Iris pigment epithelial cell (primary cell): ENCODE measurements at regions not wholly inside any gene's neighbourhood (a gene's known extent, or its start where the extent isn't known, plus 50 kb on each side); places are given as distances from the start of the nearest gene placed in this dataset.
"Not testable (repeated sequence)": the region's sequence is repeated elsewhere in the genome, so short reads cannot be mapped to it uniquely, and the experiment has no call there.

Source experiments
- DNase-seq: peaks from one replicate; pipeline ENCODE4 v3.0.0-alpha.2; 2011; ENCODE audit warnings: low read depth

DNA sequence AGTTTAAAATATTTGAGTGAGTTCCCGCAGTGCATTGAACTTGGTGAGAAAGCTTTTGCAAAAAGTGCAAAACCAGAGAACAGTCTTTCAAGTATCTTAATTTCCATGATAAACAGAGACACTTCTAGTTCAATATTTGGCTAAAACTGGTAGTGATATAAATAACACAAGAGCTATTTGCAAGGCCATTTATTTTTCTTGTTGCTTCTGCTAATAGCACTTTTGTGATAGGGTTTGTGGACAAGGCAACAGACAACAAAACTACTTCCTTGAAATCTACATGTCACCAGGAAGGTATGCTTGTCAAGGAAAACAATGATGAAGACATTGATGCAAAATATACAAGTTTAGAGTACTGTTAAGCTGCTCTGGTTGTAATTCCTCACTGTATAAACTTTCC is 1225.1 kb downstream of the OTOL1 start:
- peak; percentile 51 for DNase-seq

DNA sequence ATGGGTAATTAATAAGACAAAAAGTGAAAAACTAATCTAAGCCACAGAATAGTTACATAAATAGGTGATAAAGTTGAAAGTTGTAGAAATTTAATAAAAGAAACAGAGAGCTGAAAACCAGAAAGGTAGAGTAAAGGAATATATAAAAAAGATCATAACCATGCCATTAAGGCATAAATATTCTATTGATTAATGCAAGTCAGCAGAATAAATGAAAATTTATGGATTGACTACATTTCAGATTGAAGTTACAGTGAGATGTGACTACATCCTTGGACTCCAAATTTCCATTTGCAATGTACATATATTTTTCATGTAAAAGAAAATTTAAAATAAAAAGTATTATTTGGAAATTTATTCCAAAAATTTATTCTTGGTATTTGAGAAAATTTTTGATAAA is 1225.7 kb downstream of the OTOL1 start:
- no peak for DNase-seq

DNA sequence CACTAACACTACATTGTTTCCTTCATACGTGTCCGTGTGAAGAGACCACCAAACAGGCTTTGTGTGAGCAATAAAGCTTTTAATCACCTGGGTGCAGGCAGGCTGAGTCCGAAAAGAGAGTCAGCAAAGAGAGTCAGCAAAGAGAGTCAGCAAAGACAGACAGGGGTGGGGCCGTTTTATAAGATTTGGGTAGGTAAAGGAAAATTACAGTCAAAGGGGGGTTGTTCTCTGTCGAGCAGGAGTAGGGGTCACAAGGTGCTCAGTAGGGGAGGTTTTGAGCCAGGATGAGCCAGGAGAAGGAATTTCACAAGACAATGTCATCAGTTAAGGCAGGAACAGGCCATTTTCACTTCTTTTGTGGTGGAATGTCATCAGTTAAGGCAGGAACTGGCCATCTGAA is 1226.2 kb downstream of the OTOL1 start:
- DNase-seq: not testable (repeated sequence)

DNA sequence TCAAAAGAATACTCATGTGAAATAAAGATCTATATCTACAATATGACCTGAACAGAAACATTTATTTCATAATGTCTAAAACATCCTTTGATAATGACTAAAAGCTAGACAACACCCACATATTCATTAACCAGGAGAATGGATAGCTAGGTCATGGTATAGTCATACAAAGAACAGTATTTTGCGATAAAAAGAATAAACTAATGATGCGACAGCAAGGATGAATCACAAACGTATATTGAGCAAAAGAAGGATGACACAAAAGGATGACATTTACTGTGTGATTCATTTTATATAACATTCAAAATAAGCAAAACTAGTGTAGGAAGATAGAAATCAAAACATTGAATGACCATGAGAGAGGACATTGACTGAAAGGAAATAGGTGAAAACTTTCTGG is 1233.1 kb downstream of the OTOL1 start:
- DNase-seq: peak; percentile 30

DNA sequence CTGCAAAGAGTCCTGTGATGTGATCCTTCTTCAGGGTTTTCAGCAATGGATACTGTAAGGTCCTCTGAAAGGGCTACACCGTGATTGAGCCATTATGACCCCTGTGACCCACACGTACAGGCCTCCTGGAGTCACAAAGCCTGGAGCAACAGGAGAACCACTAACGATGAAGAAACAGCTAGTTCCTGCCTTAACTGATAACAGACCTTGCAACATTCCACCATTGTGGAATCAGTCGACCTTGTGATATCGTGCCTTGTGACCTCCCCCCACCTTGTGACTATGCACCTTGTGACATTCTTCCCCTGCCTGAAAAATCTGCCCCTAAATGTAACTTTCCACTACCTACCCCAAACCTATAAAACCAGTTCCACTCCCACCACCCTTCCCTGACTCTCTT is 1235.4 kb downstream of the OTOL1 start:
- DNase-seq: not testable (repeated sequence)

DNA sequence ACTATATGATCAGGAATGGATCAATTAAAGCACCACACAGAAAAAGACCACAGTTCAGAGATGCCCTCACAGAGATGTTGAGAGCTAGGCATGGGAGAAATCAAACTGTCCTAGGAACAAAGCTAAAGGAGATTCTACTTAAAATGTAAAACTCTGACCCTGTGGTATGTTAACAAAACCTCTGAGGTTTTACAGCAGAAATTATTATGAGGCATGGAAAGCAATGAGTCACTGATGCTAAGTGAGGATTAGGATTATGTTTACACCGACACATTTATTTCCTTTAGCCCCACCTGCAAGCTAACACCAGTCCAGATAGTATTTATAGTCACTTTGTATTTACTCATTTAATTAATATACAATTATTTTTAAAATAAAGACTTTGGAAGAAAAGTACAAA is 1242.2 kb downstream of the OTOL1 start:
- DNase-seq: peak; percentile 54

DNA sequence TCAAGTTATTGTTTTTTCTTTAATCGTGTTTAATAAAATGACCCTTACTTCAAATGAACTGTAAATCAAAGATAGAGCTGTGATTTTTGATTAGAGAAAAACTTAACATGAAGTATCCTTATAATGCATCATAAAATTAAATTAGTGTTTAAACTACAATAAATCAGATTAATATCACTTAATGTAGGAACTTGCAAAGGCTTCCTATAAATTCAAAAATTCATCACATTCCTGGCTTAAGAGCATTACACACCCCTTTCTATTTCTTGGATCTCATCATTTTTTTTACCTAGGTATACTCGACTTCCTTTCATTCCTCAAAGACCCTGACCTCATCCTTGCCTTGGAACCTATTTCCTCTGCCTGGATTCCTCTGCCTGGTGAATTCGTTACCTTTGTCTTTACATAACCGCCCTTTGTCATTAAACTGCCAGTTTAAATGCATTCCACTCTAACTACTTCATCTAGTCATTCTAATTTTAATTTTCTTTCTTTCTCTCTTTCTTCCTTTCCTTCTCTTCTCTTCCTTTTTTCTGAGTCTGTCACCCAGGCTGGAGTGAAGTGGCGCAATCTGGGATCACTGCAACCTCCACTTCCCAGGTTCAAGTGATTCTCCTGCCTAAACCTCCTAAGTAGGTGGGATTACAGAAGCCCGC is 1244.5 kb downstream of the OTOL1 start:
- no peak for DNase-seq

DNA sequence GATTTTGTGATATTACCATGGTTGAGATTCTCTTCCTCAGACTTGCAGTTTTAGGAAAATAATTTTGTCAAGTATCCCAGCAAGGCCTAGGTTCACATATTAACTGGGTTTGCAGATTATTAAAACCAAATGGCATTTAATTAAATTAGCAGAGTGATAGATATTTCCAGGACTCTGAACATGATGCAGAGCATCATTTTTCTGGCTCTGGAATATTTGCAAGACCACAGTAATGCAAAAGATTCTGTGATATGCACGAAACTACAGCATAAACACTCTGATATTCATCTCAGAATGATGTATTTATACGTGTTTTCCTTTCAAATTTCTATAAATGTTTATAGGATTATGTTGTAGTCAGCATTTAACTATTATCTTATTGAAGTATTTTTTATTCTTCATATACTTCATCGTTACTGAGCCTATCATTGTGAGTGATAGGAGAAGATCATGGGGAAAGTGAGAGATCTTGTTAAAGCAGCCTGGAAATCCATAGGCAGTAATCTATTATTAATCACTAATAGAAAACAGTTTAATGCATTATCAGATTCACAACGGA is 1245.6 kb downstream of the OTOL1 start:
- DNase-seq: no peak

DNA sequence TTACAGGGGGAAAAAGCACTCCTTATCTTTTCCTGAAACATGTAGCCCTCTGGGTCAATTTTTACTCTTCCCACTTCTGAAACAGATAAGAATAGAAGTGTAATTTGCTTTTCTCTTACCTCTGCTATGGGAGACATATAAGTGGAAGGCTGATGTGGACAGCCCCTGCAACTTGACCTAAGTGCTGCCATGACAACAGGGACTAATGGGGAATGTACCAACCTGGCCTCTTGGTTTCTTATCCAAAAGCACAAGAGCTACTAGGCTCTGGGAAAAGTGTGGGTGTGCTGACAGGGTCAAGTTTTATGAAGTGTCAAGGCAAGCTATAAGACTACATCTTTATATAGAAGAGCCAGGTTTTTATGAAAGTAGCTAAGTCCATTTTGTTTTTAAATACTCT is 1246.5 kb downstream of the OTOL1 start:
- no peak for DNase-seq

DNA sequence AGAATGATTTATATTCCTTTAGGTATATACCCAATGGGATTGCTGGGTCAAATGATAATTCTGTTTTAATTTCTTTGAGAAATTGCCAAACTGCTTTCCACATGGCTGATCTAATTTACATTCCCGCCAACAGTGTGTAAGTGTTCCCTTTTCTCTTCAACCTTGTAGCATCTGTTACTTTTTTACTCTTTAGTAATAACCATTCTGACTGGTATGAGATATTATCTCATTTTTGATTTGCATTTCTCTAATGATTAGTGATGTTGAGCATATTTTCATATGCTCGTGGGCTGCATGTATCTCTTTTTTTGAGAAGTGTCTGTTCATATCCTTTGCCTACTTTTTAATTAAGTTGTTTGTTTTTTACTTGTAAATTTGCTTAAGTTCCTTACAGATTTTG is 1264.2 kb downstream of the OTOL1 start:
- DNase-seq: no peak

DNA sequence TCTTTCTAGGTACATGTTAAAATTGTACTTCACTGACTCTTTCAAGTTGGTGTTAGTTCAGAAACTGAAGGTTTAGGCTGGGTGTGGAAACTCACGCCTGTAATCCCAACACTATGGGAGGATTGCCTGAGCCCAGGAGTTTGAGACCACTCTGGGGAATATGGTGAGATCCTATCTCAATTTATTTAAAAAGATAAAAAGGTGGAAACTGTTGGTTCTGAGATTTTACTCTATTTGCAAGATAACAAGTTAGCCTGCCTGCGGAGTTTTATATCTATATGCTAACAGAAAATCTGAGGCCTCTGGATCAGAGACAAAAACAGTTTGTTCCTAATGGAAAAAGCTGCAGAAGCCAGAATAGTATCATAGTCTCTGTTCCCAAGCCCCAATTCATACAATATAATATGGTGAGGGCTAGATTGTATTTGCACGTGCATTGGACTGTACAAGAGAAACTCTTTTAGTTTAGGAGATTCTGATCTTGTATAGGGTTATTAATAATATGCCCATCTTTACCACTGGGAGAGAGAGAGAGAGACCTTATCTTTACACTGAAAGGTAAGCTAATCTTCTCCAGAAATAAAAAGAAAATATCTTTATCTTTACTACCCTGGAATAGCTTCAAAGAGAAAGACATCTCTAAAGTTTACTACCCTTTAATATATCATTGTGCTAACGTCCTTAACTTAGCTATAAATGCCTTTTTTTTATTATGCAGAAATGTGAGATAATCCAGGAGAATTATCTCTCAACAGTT is 1267.6 kb downstream of the OTOL1 start:
- DNase-seq: no peak

DNA sequence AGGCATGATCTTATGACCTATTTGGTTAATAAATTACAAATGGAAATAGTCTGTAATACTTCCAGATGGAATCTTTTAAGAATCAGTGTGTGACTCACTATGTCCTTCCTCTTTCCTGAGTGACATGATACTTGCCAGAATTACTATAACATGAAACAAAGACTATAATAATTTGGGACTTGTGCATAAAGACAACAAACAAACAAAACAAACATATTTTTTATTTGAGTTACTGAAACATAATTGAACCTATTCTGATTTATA is 1268.1 kb downstream of the OTOL1 start:
- DNase-seq: peak; percentile 9

DNA sequence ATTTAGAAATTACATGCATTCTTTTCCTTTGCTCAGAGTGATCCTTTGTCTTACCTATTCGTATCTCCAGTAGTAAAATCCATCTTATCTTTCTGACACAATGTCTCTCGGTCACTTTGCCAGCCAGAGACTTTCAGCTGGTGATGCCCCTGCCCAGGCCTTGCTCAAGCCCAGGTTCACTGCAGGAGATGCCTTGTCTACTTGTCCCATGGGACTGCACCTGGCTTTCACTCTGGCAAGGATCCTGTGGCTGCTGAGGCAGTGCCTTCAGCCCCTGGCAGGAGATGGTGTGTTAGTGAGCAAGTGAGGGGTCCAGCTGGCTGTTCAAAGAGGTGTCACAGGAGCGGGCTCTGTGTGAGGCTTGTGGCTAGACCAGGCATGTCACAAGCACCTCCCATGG is 1268.9 kb downstream of the OTOL1 start:
- DNase-seq: no peak

DNA sequence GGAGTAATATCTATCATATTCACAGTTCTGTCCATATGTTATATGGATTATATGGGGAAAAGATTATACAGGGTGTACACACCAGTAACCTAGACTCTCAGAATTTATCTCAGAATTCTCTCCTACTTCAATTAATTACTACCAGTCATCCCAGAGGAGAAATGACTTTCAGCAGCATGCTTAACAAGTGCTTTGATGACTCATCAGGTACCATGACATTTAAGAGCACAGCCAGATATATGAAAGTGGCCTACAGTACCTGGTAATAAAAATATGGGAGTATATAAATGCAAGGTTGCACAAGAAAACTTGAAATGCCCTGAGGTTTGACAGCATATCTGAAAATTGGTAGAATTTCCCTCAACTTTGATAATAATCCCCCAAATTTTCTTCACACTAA is 1273.0 kb downstream of the OTOL1 start:
- DNase-seq: peak; percentile 6

DNA sequence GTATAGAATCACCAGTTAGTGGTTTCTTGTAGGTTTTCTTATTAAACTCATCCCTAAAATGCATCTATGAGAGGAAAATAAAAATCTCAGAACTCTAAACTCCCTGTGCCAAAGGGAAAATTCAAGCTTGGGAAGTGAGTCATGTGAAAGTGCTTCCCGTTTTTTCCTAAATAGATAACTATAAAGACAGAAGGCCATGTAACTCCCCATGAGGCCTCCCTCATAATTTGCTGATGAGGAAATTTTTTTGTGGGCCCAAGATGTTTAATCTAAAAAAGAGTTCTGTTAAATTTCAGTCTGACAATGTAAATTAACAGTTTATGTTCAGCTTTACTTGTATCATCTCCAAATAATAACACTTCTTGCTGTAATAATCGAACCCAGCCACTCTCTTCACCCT is 1273.9 kb downstream of the OTOL1 start:
- no peak for DNase-seq

DNA sequence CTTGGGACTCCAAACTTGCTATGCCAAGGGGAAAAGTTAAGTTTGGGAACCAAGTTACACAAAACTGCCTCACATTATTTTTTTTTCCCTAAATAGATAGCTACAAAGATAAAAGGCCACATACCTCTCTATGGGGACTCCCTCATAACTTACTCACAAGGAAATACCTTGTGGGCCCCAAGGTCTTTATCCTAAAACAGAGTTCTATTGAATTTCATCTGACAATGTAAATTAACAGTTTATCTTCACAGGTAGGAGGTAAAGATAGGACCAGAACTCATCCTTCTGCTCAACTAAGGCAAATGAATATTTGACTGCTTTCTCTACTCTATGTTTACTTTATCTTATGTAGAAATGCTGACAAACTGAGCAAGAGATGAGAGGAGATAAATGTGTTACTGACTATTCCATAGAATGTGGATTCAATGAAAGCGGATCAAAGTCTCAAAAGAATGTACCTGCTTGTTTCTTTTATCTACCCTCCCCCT is 1278.0 kb downstream of the OTOL1 start:
- DNase-seq: no peak

DNA sequence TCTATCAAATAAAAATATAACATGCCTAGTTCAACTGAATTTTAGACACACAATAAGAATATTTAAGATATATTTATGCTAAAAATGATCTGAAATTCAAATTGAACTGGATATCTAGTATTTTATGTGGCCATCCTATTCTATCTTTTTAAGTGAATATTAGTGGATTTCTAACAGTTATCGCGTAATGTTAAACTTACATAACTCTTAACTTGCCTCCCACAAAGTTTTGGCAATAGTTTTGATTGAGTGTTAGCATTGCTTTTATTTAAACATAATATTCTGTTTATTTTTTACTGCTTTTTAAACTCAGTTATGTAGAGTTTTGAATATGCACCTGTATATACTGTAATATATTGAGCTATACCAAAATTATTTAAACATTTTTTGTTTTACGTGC is 1279.5 kb downstream of the OTOL1 start:
- peak; percentile 9 for DNase-seq

DNA sequence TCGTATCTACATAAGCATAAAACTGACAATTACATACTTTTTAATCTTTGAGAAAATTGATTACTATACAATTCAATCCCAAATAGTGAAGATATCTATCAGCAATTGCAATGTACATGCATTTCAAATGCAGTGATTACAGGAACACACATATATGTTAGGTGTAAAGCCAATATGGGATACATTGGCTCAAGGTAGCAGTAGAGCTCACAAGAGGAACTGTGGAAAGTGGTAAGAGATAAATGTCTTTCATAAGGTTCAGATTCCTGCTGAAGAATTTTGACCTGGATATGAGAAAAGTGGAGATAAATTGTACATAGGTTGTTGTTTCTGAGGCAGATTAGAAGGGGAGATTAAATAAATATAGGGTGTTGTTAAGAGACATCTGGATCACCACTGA is 1280.5 kb downstream of the OTOL1 start:
- DNase-seq: no peak

DNA sequence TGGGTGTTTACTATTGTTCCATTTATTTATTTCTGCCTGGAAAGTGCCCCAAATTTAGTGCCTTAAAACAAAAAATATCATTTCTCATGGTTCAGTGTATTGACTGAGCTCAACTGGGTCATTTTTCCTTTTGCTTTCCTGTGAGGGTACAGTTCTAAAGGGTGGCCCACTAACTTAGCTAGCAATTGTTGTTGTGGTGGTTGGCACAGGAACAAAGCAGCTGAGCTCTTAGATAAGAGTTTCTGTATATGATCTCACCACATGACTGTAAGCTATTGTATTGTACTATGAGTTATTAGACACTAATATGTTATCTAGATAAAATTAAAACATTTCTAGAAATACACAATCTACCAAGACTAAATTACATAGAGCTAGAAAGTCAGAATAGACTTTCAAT is 1283.7 kb downstream of the OTOL1 start:
- DNase-seq: no peak

DNA sequence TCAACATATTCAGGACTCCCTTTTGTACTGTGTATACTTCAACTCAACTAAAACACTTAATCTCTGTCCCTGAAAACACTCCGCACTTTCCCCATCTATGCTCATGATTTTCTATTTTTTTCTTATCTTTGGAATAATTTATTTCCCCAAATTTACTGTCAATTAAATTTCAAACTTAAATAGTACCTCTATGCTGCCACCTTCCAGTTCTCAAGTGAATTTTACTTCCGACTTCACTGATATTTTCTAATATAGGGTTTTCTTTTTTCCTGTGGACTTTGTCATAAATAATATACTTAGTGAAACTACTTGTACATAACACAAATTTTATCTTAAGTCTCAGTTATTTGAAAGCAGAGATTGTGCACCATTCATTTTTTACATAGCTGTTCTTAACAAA is 1303.3 kb downstream of the OTOL1 start:
- DNase-seq: no peak

DNA sequence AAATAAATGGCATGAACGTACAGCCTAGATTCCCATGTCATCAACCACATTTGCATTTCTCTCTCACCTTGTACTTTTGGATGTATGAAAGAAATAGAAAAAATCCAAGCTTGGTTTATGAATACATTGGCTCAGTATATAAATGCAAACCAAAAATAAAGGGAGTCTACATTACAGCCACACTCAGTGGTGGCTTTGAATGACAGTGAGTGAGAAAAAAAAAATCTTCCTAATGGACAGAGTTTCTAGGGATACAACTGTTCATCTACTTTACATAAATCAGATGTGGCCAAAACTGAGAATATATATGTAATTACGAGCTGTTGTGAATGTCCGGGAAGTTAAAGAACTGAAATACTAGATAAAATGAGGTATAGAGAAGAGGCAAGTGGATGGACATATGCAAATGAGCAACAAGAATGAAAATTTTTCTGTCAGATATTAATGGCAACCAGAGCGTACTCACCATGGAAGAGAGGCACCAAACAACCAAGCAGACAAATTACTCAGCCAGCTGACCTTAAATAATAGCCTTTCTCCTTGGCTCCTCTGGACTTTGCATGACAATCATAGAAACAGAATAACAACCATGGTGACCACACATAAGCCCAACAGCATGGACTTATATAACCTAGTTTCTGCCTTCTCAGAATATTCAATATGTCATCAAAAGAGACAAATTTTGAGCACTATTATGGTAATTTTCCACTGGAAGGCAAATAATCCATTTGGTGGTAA is 1305.8 kb downstream of the OTOL1 start:
- DNase-seq: no peak

DNA sequence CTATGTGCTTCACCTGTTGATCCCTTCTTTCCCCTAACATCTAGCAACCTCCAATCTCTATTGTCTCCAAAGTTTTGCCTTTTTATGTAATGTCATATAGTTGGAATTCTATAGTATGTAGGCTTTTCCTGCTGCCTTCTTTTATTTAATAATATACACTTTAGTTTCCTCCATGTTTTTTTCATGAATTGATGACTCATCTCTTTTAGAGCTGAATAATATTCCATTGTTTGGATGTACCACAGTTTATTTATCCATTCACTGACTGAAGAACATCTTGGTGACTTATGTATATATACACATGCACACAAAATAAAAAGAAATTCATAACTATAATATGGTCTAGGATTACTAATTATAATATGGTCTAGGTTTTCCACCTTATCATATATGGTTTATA is 1314.2 kb downstream of the OTOL1 start:
- no peak for DNase-seq
